BJ (cell line): ENCODE measurements at regions not wholly inside any gene's neighbourhood (a gene's known extent, or its start where the extent isn't known, plus 50 kb on each side); places are given as distances from the start of the nearest gene placed in this dataset.
"Not testable (repeated sequence)": the region's sequence is repeated elsewhere in the genome, so short reads cannot be mapped to it uniquely, and the experiment has no call there.

ENCODE experiments used
- CTCF ChIA-PET: fragments of 350-600 bp; formaldehyde crosslinking; extraction: SDS; loops from one replicate; lab custom pipeline; 2021; ENCODE audit warnings: antibody characterized with exemption, inconsistent platforms; lab: Yijun Ruan, JAX
- POLR2A ChIA-PET: fragments of 300-600 bp; sonication (Branson Sonifier 250); formaldehyde crosslinking; extraction: SDS; loops from one replicate; lab custom pipeline; 2021; ENCODE audit warnings: antibody characterized with exemption; lab: Charles Lee
- DNase-seq: peaks from one replicate; pipeline ENCODE4 v3.0.0-alpha.2; 2011; ENCODE audit warnings: low read depth
- H3K27me3 ChIP-seq: 2 replicates; pipeline ENCODE4 v1.6.0; 2011; ENCODE audit warnings: low read length; ENCODE audit not compliant: control insufficient read depth, insufficient read depth
- H3K36me3 ChIP-seq: 2 replicates; pipeline ENCODE4 v1.5.1; 2011; ENCODE audit warnings: low read length; ENCODE audit not compliant: control insufficient read depth, insufficient read depth
- H3K4me3 ChIP-seq: 2 replicates; pipeline ENCODE4 v1.5.1; 2011; ENCODE audit warnings: low read depth, mild to moderate bottlenecking, control low read depth, low read length
- CTCF ChIP-seq: IDR thresholded peaks from 2 replicates; pipeline ENCODE4 v1.5.1; 2011; ENCODE audit warnings: low read depth, mild to moderate bottlenecking, control low read depth, inconsistent platforms, low read length, moderate library complexity; ENCODE audit not compliant: insufficient read depth

GRCh38 chr7:131943646-131944045, 387.2 kb upstream of the PODXL start:
- no peak for DNase-seq
- no peak for TF ChIP-seq CTCF
- H3K27me3 ChIP-seq: peaks cover 7% of the 10 kb centered on the region
- no peak overlapping the region for H3K4me3 ChIP-seq
- CTCF ChIA-PET: interaction anchor here (0.7 to 2.8 kb wide), 4 partner anchors 9 to 308 kb away, joined by 3 to 24 read pairs (median 8); no protein-coding TSS in a partner anchor
- POLR2A ChIA-PET: no interaction called here
- no peaks in the 10 kb centered on the region for H3K36me3 ChIP-seq

GRCh38 chr7:131943211-131943610, 386.8 kb upstream of the PODXL start:
- TF ChIP-seq CTCF: no peak
- CTCF ChIA-PET: interaction anchor here (0.7 kb wide), 1 partner anchor 253 kb away, joined by 3 read pairs; no protein-coding TSS in a partner anchor
- DNase-seq: no peak
- no peak overlapping the region for H3K4me3 ChIP-seq
- POLR2A ChIA-PET: no interaction called here
- no peaks in the 10 kb centered on the region for H3K36me3 ChIP-seq
- H3K27me3 ChIP-seq: peaks cover 7% of the 10 kb centered on the region

GRCh38 chr7:131942287-131943150, 386.1 kb upstream of the PODXL start:
- ChIA-PET CTCF (interaction anchor here (0.7 kb wide), 1 partner anchor 252 kb away, joined by 3 read pairs; no protein-coding TSS in a partner anchor), POLR2A (no interaction called here)
- no peak for DNase-seq
- Histone ChIP-seq H3K4me3 (no peak overlapping the region), H3K36me3 (no peaks in the 10 kb centered on the region), H3K27me3 (peaks cover 7% of the 10 kb centered on the region)
- no peak for TF ChIP-seq CTCF

GRCh38 chr7:131941291-131941690, 384.9 kb upstream of the PODXL start:
- H3K27me3 ChIP-seq: peaks cover 7% of the 10 kb centered on the region
- TF ChIP-seq CTCF: no peak
- H3K36me3 ChIP-seq: no peaks in the 10 kb centered on the region
- no peak overlapping the region for H3K4me3 ChIP-seq
- DNase-seq: no peak
- ChIA-PET POLR2A (no interaction called here), CTCF (interaction anchor here (2.2 kb wide), 1 partner anchor 82 kb away, joined by 5 read pairs; no protein-coding TSS in a partner anchor)

GRCh38 chr7:131940621-131941165, 384.3 kb upstream of the PODXL start:
- Histone ChIP-seq H3K27me3 (peaks cover 5% of the 10 kb centered on the region), H3K4me3 (no peak overlapping the region), H3K36me3 (no peaks in the 10 kb centered on the region)
- ChIA-PET POLR2A (no interaction called here), CTCF (interaction anchor here (2.2 kb wide), 1 partner anchor 81 kb away, joined by 5 read pairs; no protein-coding TSS in a partner anchor)
- DNase-seq: no peak
- no peak for TF ChIP-seq CTCF

- CTCF ChIA-PET: interaction anchor here (1.7 kb wide), 1 partner anchor 79 kb away, joined by 6 read pairs; no protein-coding TSS in a partner anchor
- DNase-seq, H3K36me3 ChIP-seq, H3K4me3 ChIP-seq, POLR2A ChIA-PET, H3K27me3 ChIP-seq: not testable (repeated sequence)
Measured at GRCh38 chr7:131938788-131939187, 382.4 kb upstream of the PODXL start.
